GM23338 (cell line): ENCODE measurements at regions not wholly inside any gene's neighbourhood (a gene's known extent, or its start where the extent isn't known, plus 50 kb on each side); places are given as distances from the start of the nearest gene placed in this dataset.

Experiments used
- ATAC-seq: fragments of 200-7000 bp; cut with Tn5 transposase; 3 replicates; pipeline ENCODE4 v1.9.1; 2020
- DNase-seq: peaks from one replicate; pipeline ENCODE4 v3.0.0-alpha.2; 2015; ENCODE audit warnings: low spot score
- H2AFZ ChIP-seq: fragments of 200-600 bp; sonication (generic); 2 replicates; pipeline ENCODE4 v1.8.0; 2016; ENCODE audit warnings: antibody characterized with exemption, mild to moderate bottlenecking, moderate library complexity
- H3F3A ChIP-seq: fragments of 200-600 bp; sonication (generic); replicated peaks from 2 replicates; pipeline ENCODE4 v1.8.0; 2017; ENCODE audit warnings: antibody characterized with exemption, mixed run types, low read depth
- H3K27ac ChIP-seq: fragments of 200-600 bp; sonication (generic); 2 replicates; pipeline ENCODE4 v1.6.1; 2016; ENCODE audit warnings: low read depth
- H3K27me3 ChIP-seq: fragments of 200-600 bp; sonication (generic); 2 replicates; pipeline ENCODE4 v1.8.0; 2016; ENCODE audit warnings: mild to moderate bottlenecking, mixed run types, moderate library complexity; ENCODE audit not compliant: insufficient read depth
- H3K36me3 ChIP-seq: fragments of 200-600 bp; sonication (generic); 2 replicates; pipeline ENCODE4 v1.8.0; 2016; ENCODE audit warnings: mild to moderate bottlenecking; ENCODE audit not compliant: insufficient read depth
- H3K4me1 ChIP-seq: fragments of 200-600 bp; sonication (generic); 2 replicates; pipeline ENCODE4 v1.8.0; 2016; ENCODE audit warnings: mild to moderate bottlenecking, moderate library complexity; ENCODE audit not compliant: insufficient read depth
- H3K4me2 ChIP-seq: fragments of 200-600 bp; sonication (generic); 2 replicates; pipeline ENCODE4 v1.7.1; 2017; ENCODE audit warnings: mixed run types
- H3K4me3 ChIP-seq: fragments of 200-600 bp; sonication (generic); 2 replicates; pipeline ENCODE4 v1.6.1; 2016; ENCODE audit warnings: mixed run types
- H3K79me2 ChIP-seq: fragments of 200-600 bp; sonication (generic); replicated peaks from 2 replicates; pipeline ENCODE4 v1.8.0; 2017; ENCODE audit warnings: mild to moderate bottlenecking; ENCODE audit not compliant: insufficient read depth
- H3K9me2 ChIP-seq: fragments of 200-600 bp; sonication (generic); 2 replicates; pipeline ENCODE4 v1.8.0; 2017; ENCODE audit not compliant: insufficient read depth
- H4K20me1 ChIP-seq: fragments of 200-600 bp; sonication (generic); replicated peaks from 2 replicates; pipeline ENCODE4 v1.8.0; 2017; ENCODE audit warnings: mild to moderate bottlenecking; ENCODE audit not compliant: insufficient read depth
- H3K27ac Mint-ChIP-seq: 2 replicates; pipeline ENCODE4 v1.8.0; 2020; ENCODE audit warnings: inconsistent platforms, mild to moderate bottlenecking, moderate library complexity, mixed read lengths
- H3K27me3 Mint-ChIP-seq: 3 replicates; pipeline ENCODE4 v1.8.0; 2022; ENCODE audit warnings: low read depth, mild to moderate bottlenecking, moderate library complexity, mixed read lengths, inconsistent platforms; ENCODE audit not compliant: insufficient read depth, poor library complexity
- H3K36me3 Mint-ChIP-seq: 3 replicates; pipeline ENCODE4 v1.8.0; 2021; ENCODE audit warnings: low read depth, mild to moderate bottlenecking, inconsistent platforms, moderate library complexity, mixed read lengths
- H3K4me1 Mint-ChIP-seq: 3 replicates; pipeline ENCODE4 v1.8.0; 2020; ENCODE audit warnings: mild to moderate bottlenecking, inconsistent platforms, mixed read lengths
- H3K4me3 Mint-ChIP-seq: 3 replicates; pipeline ENCODE4 v1.8.0; 2021; ENCODE audit warnings: moderate library complexity, mild to moderate bottlenecking, inconsistent platforms, mixed read lengths
- H3K9me3 Mint-ChIP-seq: 3 replicates; pipeline ENCODE4 v1.8.0; 2020; ENCODE audit warnings: moderate library complexity, mild to moderate bottlenecking, inconsistent platforms, mixed read lengths
- CREB1 ChIP-seq: fragments of 250-450 bp; sonication (Bioruptor Pico); IDR thresholded peaks from 2 replicates; pipeline ENCODE4 v1.5.0; 2020; ENCODE audit warnings: low read depth, mild to moderate bottlenecking, moderate library complexity
- EZH2 ChIP-seq: fragments of 200-600 bp; sonication (generic); IDR thresholded peaks from one replicate; pipeline ENCODE4 v1.8.0; 2017; ENCODE audit warnings: antibody characterized with exemption, mild to moderate bottlenecking, low read depth; ENCODE audit not compliant: unreplicated experiment
- EZH2phosphoT487 ChIP-seq: fragments of 200-600 bp; sonication (generic); IDR thresholded peaks from one replicate; pipeline ENCODE4 v1.8.1; 2018; ENCODE audit warnings: antibody characterized with exemption; ENCODE audit not compliant: unreplicated experiment
- JUNB ChIP-seq: IDR thresholded peaks from one replicate; pipeline ENCODE4 v1.6.1; 2016; ENCODE audit warnings: antibody characterized with exemption; ENCODE audit not compliant: unreplicated experiment
- NANOG ChIP-seq: IDR thresholded peaks from 2 replicates; pipeline ENCODE4 v1.6.1; 2016; ENCODE audit warnings: antibody characterized with exemption, borderline replicate concordance
- POLR2AphosphoS5 ChIP-seq: IDR thresholded peaks from 2 replicates; pipeline ENCODE4 v1.6.1; 2016; ENCODE audit warnings: antibody characterized with exemption, low read depth
- STAT1 ChIP-seq: IDR thresholded peaks from one replicate; pipeline ENCODE4 v1.6.1; 2016; ENCODE audit warnings: antibody characterized with exemption; ENCODE audit not compliant: unreplicated experiment
- ZNF114 ChIP-seq: fragments of 250-450 bp; sonication (Bioruptor Pico); IDR thresholded peaks from 2 replicates; pipeline ENCODE4 v1.5.0; 2020; ENCODE audit warnings: mild to moderate bottlenecking, moderate library complexity
- ZNF331 ChIP-seq: fragments of 250-450 bp; sonication (Bioruptor Pico); IDR thresholded peaks from 2 replicates; pipeline ENCODE4 v1.5.0; 2020; ENCODE audit warnings: low read depth, mild to moderate bottlenecking, moderate library complexity
- TF ChIP-seq, protein P1 (sequence below): IDR thresholded peaks from one replicate; pipeline ENCODE4 v1.6.1; 2018; ENCODE audit warnings: antibody characterized with exemption; ENCODE audit not compliant: unreplicated experiment
- TF ChIP-seq, protein P2 (sequence below): IDR thresholded peaks from 2 replicates; pipeline ENCODE4 v1.6.1; 2016; ENCODE audit warnings: antibody characterized with exemption
- TF ChIP-seq, protein P3 (sequence below): fragments of 250-450 bp; sonication (Bioruptor Pico); IDR thresholded peaks from 2 replicates; pipeline ENCODE4 v1.5.0; 2020; ENCODE audit warnings: mild to moderate bottlenecking, moderate library complexity
- TF ChIP-seq, protein P4 (sequence below), 2 experiments: fragments of 200-600 bp in 1 of 2; sonication (generic) in 1 of 2; conservative IDR thresholded peaks; 2 replicates each; pipeline versions ENCODE4 v1.5.1 to v1.6.1; 2016 to 2017; ENCODE audit warnings: antibody characterized with exemption in 2 of 2, low read depth in 2 of 2, mild to moderate bottlenecking in 2 of 2, moderate library complexity in 1 of 2

DNA sequence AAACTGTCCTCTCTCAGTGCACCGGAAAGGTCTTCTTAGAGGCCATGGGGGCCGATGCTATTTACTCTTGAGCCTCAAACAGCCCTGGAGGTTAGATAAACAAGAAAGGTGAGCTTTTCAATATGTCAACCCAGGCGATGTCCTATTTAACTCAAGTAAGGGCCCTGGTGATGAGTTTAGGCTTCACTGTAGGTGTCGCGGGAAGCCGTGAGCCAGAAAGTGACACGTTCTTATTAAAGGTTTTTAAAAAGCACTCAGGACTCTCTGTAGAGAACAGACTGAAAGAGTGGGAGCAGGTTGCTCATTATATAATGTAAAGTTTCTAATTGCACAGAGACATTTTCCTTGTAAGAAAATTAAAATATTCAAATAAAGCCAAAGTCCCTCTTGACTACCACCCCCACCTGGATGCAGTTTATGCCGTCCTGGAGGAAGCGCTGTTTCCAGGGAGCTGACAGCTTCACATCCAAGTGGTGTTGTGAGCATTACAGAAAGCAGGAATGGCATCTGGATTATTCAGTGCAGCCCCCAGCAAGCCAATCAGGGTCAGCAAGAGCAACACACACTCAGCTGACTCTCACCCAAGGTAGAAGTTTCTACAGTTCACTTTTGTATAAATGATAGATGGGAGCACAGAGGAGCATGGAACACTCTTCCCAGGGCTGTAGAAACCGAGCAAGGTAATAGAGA is 280.3 kb downstream of the DRD1 start:
- no peak for DNase-seq
- no peak overlapping the region for H3K4me3 ChIP-seq
- H2AFZ ChIP-seq: 0 out of 2 replicates have a peak overlapping the region, but pooled peaks have one; percentile 47
- H3K79me2 ChIP-seq: no peaks in the 10 kb centered on the region
- H4K20me1 ChIP-seq: no peaks in the 10 kb centered on the region
- no peak overlapping the region for H3K27ac ChIP-seq
- no peaks in the 10 kb centered on the region for H3K9me2 ChIP-seq
- Mint-ChIP-seq H3K9me3 (no peaks in the 10 kb centered on the region), H3K27ac (no peak overlapping the region), H3K36me3 (no peaks in the 10 kb centered on the region), H3K27me3 (peaks cover 7% of the 10 kb centered on the region), H3K4me3 (no peak overlapping the region), H3K4me1 (no peaks in the 10 kb centered on the region)
- no peaks in the 10 kb centered on the region for H3K36me3 ChIP-seq
- H3K27me3 ChIP-seq: no peaks in the 10 kb centered on the region
- no peak overlapping the region for H3K4me2 ChIP-seq
- no peaks in the 10 kb centered on the region for H3K4me1 ChIP-seq
- ATAC-seq: no peak
- TF ChIP-seq EZH2 (no peak), ZNF114 (CRISPR knock-in tag) (no peak), JUNB (no peak), STAT1 (no peak), POLR2AphosphoS5 (no peak), ZNF331 (CRISPR knock-in tag) (no peak), CREB1 (CRISPR knock-in tag) (no peak), EZH2phosphoT487 (no peak), NANOG (no peak)
- TF ChIP-seq, protein P1, sequence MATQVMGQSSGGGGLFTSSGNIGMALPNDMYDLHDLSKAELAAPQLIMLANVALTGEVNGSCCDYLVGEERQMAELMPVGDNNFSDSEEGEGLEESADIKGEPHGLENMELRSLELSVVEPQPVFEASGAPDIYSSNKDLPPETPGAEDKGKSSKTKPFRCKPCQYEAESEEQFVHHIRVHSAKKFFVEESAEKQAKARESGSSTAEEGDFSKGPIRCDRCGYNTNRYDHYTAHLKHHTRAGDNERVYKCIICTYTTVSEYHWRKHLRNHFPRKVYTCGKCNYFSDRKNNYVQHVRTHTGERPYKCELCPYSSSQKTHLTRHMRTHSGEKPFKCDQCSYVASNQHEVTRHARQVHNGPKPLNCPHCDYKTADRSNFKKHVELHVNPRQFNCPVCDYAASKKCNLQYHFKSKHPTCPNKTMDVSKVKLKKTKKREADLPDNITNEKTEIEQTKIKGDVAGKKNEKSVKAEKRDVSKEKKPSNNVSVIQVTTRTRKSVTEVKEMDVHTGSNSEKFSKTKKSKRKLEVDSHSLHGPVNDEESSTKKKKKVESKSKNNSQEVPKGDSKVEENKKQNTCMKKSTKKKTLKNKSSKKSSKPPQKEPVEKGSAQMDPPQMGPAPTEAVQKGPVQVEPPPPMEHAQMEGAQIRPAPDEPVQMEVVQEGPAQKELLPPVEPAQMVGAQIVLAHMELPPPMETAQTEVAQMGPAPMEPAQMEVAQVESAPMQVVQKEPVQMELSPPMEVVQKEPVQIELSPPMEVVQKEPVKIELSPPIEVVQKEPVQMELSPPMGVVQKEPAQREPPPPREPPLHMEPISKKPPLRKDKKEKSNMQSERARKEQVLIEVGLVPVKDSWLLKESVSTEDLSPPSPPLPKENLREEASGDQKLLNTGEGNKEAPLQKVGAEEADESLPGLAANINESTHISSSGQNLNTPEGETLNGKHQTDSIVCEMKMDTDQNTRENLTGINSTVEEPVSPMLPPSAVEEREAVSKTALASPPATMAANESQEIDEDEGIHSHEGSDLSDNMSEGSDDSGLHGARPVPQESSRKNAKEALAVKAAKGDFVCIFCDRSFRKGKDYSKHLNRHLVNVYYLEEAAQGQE: no peak
- TF ChIP-seq, protein P2, sequence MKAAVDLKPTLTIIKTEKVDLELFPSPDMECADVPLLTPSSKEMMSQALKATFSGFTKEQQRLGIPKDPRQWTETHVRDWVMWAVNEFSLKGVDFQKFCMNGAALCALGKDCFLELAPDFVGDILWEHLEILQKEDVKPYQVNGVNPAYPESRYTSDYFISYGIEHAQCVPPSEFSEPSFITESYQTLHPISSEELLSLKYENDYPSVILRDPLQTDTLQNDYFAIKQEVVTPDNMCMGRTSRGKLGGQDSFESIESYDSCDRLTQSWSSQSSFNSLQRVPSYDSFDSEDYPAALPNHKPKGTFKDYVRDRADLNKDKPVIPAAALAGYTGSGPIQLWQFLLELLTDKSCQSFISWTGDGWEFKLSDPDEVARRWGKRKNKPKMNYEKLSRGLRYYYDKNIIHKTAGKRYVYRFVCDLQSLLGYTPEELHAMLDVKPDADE: no peak
- TF ChIP-seq, protein P3, sequence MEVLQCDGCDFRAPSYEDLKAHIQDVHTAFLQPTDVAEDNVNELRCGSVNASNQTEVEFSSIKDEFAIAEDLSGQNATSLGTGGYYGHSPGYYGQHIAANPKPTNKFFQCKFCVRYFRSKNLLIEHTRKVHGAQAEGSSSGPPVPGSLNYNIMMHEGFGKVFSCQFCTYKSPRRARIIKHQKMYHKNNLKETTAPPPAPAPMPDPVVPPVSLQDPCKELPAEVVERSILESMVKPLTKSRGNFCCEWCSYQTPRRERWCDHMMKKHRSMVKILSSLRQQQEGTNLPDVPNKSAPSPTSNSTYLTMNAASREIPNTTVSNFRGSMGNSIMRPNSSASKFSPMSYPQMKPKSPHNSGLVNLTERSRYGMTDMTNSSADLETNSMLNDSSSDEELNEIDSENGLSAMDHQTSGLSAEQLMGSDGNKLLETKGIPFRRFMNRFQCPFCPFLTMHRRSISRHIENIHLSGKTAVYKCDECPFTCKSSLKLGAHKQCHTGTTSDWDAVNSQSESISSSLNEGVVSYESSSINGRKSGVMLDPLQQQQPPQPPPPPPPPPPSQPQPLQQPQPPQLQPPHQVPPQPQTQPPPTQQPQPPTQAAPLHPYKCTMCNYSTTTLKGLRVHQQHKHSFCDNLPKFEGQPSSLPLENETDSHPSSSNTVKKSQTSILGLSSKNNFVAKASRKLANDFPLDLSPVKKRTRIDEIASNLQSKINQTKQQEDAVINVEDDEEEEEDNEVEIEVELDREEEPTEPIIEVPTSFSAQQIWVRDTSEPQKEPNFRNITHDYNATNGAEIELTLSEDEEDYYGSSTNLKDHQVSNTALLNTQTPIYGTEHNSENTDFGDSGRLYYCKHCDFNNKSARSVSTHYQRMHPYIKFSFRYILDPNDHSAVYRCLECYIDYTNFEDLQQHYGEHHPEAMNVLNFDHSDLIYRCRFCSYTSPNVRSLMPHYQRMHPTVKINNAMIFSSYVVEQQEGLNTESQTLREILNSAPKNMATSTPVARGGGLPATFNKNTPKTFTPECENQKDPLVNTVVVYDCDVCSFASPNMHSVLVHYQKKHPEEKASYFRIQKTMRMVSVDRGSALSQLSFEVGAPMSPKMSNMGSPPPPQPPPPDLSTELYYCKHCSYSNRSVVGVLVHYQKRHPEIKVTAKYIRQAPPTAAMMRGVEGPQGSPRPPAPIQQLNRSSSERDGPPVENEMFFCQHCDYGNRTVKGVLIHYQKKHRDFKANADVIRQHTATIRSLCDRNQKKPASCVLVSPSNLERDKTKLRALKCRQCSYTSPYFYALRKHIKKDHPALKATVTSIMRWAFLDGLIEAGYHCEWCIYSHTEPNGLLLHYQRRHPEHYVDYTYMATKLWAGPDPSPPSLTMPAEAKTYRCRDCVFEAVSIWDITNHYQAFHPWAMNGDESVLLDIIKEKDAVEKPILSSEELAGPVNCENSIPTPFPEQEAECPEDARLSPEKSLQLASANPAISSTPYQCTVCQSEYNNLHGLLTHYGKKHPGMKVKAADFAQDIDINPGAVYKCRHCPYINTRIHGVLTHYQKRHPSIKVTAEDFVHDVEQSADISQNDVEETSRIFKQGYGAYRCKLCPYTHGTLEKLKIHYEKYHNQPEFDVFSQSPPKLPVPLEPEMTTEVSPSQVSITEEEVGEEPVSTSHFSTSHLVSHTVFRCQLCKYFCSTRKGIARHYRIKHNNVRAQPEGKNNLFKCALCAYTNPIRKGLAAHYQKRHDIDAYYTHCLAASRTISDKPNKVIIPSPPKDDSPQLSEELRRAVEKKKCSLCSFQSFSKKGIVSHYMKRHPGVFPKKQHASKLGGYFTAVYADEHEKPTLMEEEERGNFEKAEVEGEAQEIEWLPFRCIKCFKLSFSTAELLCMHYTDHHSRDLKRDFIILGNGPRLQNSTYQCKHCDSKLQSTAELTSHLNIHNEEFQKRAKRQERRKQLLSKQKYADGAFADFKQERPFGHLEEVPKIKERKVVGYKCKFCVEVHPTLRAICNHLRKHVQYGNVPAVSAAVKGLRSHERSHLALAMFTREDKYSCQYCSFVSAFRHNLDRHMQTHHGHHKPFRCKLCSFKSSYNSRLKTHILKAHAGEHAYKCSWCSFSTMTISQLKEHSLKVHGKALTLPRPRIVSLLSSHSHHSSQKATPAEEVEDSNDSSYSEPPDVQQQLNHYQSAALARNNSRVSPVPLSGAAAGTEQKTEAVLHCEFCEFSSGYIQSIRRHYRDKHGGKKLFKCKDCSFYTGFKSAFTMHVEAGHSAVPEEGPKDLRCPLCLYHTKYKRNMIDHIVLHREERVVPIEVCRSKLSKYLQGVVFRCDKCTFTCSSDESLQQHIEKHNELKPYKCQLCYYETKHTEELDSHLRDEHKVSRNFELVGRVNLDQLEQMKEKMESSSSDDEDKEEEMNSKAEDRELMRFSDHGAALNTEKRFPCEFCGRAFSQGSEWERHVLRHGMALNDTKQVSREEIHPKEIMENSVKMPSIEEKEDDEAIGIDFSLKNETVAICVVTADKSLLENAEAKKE (CRISPR knock-in tag): no peak
- TF ChIP-seq, protein P4, sequence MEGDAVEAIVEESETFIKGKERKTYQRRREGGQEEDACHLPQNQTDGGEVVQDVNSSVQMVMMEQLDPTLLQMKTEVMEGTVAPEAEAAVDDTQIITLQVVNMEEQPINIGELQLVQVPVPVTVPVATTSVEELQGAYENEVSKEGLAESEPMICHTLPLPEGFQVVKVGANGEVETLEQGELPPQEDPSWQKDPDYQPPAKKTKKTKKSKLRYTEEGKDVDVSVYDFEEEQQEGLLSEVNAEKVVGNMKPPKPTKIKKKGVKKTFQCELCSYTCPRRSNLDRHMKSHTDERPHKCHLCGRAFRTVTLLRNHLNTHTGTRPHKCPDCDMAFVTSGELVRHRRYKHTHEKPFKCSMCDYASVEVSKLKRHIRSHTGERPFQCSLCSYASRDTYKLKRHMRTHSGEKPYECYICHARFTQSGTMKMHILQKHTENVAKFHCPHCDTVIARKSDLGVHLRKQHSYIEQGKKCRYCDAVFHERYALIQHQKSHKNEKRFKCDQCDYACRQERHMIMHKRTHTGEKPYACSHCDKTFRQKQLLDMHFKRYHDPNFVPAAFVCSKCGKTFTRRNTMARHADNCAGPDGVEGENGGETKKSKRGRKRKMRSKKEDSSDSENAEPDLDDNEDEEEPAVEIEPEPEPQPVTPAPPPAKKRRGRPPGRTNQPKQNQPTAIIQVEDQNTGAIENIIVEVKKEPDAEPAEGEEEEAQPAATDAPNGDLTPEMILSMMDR (conservative IDR thresholded peaks at IDR 0.05; ENCODE audit: low read depth in 2 of 2): no peak
- H3F3A ChIP-seq: no peaks in the 10 kb centered on the region
